Fibroblast of lung (primary cell): ENCODE measurements at regions not wholly inside any gene's neighbourhood (a gene's known extent, or its start where the extent isn't known, plus 50 kb on each side); places are given as distances from the start of the nearest gene placed in this dataset.

Experiments used
- DNase-seq, 2 donors: peaks; one replicate each; pipeline versions ENCODE4 v3.0.0 to v3.0.0-alpha.2; 2010; ENCODE audit warnings: low read depth in 2 of 2
- H2AFZ ChIP-seq: 2 replicates; pipeline ENCODE4 v1.5.1; 2012; ENCODE audit warnings: low read length, control low read depth, inconsistent platforms
- H3K27ac ChIP-seq: 2 replicates; pipeline ENCODE4 v1.5.1; 2011; ENCODE audit warnings: low read length, control low read depth; ENCODE audit not compliant: insufficient read depth
- H3K27me3 ChIP-seq: 2 replicates; pipeline ENCODE4 v1.5.1; 2011; ENCODE audit warnings: mild to moderate bottlenecking, low read length; ENCODE audit not compliant: control insufficient read depth, insufficient read depth
- H3K36me3 ChIP-seq: 2 replicates; pipeline ENCODE4 v1.5.1; 2011; ENCODE audit warnings: low read length; ENCODE audit not compliant: control insufficient read depth, insufficient read depth
- H3K4me1 ChIP-seq: 2 replicates; pipeline ENCODE4 v1.5.1; 2011; ENCODE audit warnings: low read length; ENCODE audit not compliant: control insufficient read depth, insufficient read depth; ENCODE audit errors: extremely low read depth
- H3K4me2 ChIP-seq: 2 replicates; pipeline ENCODE4 v1.5.1; 2011; ENCODE audit warnings: low read length, control low read depth; ENCODE audit not compliant: insufficient read depth; ENCODE audit errors: extremely low read depth
- H3K4me3 ChIP-seq, 4 experiments: fragments of 200-600 bp in 1 of 4; sonication (generic) in 1 of 4; replicated peaks in 1 of 4; 2 replicates each; pipeline ENCODE4 v1.5.1; 2011 to 2016; ENCODE audit warnings: low read length in 4 of 4, low read depth in 3 of 4, mild to moderate bottlenecking in 3 of 4, control low read depth in 2 of 4, inconsistent platforms in 1 of 4, mixed read lengths in 1 of 4; ENCODE audit not compliant: insufficient read depth in 1 of 4; ENCODE audit errors: control extremely low read depth in 1 of 4
- H3K79me2 ChIP-seq: 2 replicates; pipeline ENCODE4 v1.5.1; 2012; ENCODE audit warnings: mild to moderate bottlenecking, low read length, inconsistent platforms; ENCODE audit not compliant: control insufficient read depth, insufficient read depth
- H3K9ac ChIP-seq: 2 replicates; pipeline ENCODE4 v1.5.1; 2011; ENCODE audit warnings: mild to moderate bottlenecking, low read length, control low read depth; ENCODE audit not compliant: insufficient read depth
- H3K9me3 ChIP-seq: 2 replicates; pipeline ENCODE4 v1.5.1; 2012; ENCODE audit warnings: low read depth, low read length; ENCODE audit not compliant: control insufficient read depth, insufficient read depth
- H4K20me1 ChIP-seq: 2 replicates; pipeline ENCODE4 v1.5.1; 2011; ENCODE audit warnings: low read length; ENCODE audit not compliant: control insufficient read depth, insufficient read depth; ENCODE audit errors: extremely low read depth
- CTCF ChIP-seq, 2 donors: IDR thresholded peaks in 1 of 2; conservative IDR thresholded peaks in 1 of 2; 1 replicate in 1 of 2; 2 replicates in 1 of 2; pipeline ENCODE4 v1.5.1; 2011 to 2012; ENCODE audit warnings: low read length in 2 of 2, control low read depth in 1 of 2, inconsistent platforms in 1 of 2, low read depth in 1 of 2, mild to moderate bottlenecking in 1 of 2
- EZH2 ChIP-seq: IDR thresholded peaks from 2 replicates; pipeline ENCODE4 v1.5.1; 2012; ENCODE audit warnings: low read length, control low read depth, mild to moderate bottlenecking; ENCODE audit errors: missing control alignments

GRCh38 chr11:15674756-15675155 is 560.0 kb downstream of the INSC start:
- no peak overlapping the region for H2AFZ ChIP-seq
- H3K9ac ChIP-seq = no peak overlapping the region
- no peaks in the 10 kb centered on the region for H3K9me3 ChIP-seq
- no peaks in the 10 kb centered on the region for H3K4me1 ChIP-seq
- no peak overlapping the region for H3K4me2 ChIP-seq
- H3K27ac ChIP-seq = no peak overlapping the region
- no peaks in the 10 kb centered on the region for H3K36me3 ChIP-seq
- no peaks in the 10 kb centered on the region for H3K27me3 ChIP-seq
- no peaks in the 10 kb centered on the region for H3K79me2 ChIP-seq
- H4K20me1 ChIP-seq = no peaks in the 10 kb centered on the region
- no peak overlapping the region for H3K4me3 ChIP-seq
- no peak for TF ChIP-seq CTCF (conservative IDR thresholded peaks at IDR 0.05 in 1 of 2, IDR thresholded peaks at IDR 0.05 in 1 of 2; ENCODE audit: low read depth in 1 of 2, low read length in 2 of 2)
- TF ChIP-seq EZH2 = no peak
- no peak for DNase-seq

- Histone ChIP-seq H3K27ac (no peak overlapping the region), H3K4me1 (no peaks in the 10 kb centered on the region), H3K4me3 (no peak overlapping the region), H3K9me3 (no peaks in the 10 kb centered on the region), H3K27me3 (no peaks in the 10 kb centered on the region), H3K36me3 (no peaks in the 10 kb centered on the region), H4K20me1 (no peaks in the 10 kb centered on the region), H3K9ac (no peak overlapping the region), H3K4me2 (no peak overlapping the region), H3K79me2 (no peaks in the 10 kb centered on the region), H2AFZ (no peak overlapping the region)
- DNase-seq = peak in 1 of 2 donors; percentile 9
- TF ChIP-seq CTCF (conservative IDR thresholded peaks at IDR 0.05 in 1 of 2, IDR thresholded peaks at IDR 0.05 in 1 of 2; ENCODE audit: low read depth in 1 of 2, low read length in 2 of 2) (no peak), EZH2 (no peak)
These were observed 561.0 kb downstream of the INSC start for GRCh38 chr11:15675683-15676082.

GRCh38 chr11:15677181-15677580 is 562.5 kb downstream of the INSC start:
- Histone ChIP-seq H3K9me3 (no peaks in the 10 kb centered on the region), H3K9ac (no peak overlapping the region), H3K27me3 (no peaks in the 10 kb centered on the region), H3K79me2 (no peaks in the 10 kb centered on the region), H3K27ac (no peak overlapping the region), H3K4me2 (no peak overlapping the region), H2AFZ (no peak overlapping the region), H4K20me1 (no peaks in the 10 kb centered on the region), H3K36me3 (no peaks in the 10 kb centered on the region), H3K4me3 (no peak overlapping the region), H3K4me1 (no peaks in the 10 kb centered on the region)
- no peak for TF ChIP-seq CTCF (conservative IDR thresholded peaks at IDR 0.05 in 1 of 2, IDR thresholded peaks at IDR 0.05 in 1 of 2; ENCODE audit: low read depth in 1 of 2, low read length in 2 of 2)
- no peak for TF ChIP-seq EZH2
- no peak for DNase-seq
